Fibroblast of skin of right biceps (primary cell): ENCODE measurements at regions not wholly inside any gene's neighbourhood (a gene's known extent, or its start where the extent isn't known, plus 50 kb on each side); places are given as distances from the start of the nearest gene placed in this dataset.

Experiments
- DNase-seq: peaks from one replicate; pipeline ENCODE4 v3.0.0-alpha.2; 2013

DNA sequence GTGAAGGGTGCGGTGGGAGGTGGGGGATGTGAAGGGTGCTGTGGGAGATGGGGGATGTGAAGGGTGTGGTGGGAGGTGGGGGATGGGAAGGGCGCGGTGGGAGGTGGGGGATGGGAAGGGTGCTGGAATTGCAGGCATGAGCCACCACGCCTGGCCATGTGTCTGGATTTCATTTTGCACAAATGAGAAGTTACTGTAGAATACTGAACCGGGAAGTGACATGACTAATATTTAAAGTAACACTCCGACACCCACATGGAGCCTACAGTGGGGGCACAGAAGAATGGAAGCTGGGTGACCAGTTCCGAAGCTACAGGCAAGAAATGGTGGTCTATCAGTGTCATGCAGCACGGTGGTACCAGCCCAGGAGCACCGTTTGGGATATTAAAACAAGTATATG lies 69.9 kb upstream of the SPTLC1 start:
- no peak for DNase-seq

DNA sequence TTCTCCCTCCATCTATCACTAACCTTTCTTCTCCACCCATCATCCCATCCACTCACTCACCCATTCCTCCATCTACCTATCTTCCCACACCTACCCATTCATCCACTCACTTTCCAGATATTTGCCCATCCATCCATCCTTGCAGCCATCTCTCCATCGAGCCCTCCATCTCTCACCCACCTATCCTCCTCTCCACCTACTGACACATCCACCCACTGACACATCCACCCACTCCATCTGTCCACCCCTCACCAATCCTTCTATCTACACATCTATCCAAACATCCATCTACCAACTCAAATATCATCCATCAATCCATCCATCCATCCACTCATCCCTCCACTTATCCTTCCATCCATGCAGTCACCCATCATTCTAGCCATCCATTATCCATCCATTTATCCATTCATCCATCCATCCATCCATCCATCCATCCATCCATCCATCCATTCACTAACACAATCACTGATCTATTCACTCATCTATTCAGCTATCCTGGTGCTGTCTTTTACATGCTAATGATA lies 68.9 kb upstream of the SPTLC1 start:
- no peak for DNase-seq

DNA sequence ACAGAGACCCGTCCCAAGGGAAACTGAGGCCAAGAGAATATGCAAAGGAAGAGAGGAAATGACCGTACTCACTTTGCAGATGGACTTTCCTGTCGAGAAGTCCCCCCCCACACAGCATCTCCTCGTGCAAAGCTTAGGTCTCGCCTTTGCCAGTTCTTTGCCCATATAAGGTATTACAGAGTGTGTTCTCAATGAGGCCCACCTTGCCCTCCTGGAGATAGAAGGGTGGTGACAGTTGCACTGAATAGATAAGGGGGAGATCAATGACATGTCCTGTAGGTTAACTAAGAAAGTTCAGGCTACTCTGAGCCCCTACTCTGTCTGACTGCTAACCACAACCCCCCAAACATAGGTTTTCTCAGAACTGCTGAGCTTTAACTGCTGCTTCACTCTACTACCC lies 68.2 kb upstream of the SPTLC1 start:
- DNase-seq = no peak

DNA sequence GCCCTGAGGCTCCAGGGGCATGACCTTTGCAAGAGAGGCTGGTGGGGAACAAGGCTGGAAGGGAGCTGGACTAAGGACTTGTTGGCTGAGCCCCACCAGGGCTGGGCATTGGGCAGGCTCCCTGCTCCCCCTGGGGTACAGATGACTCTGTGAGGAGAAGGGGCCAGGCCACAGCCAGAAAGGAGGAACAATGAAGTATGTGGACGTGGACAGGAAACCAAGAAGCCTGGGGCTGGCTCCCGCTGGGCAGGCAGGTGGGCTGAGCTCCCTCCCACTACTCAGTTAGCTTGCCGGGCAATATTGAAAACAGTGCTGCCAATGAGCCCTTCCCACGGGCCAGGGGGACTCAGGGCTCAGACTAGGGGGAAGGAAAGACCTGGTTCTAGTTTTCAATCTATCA lies 66.1 kb upstream of the SPTLC1 start:
- no peak for DNase-seq

- DNase-seq = peak; percentile 85
These were observed 65.5 kb upstream of the SPTLC1 start for GRCh38 chr9:92180669-92181181.

- DNase-seq = no peak
These were observed 64.8 kb upstream of the SPTLC1 start for GRCh38 chr9:92180002-92180400.

DNA sequence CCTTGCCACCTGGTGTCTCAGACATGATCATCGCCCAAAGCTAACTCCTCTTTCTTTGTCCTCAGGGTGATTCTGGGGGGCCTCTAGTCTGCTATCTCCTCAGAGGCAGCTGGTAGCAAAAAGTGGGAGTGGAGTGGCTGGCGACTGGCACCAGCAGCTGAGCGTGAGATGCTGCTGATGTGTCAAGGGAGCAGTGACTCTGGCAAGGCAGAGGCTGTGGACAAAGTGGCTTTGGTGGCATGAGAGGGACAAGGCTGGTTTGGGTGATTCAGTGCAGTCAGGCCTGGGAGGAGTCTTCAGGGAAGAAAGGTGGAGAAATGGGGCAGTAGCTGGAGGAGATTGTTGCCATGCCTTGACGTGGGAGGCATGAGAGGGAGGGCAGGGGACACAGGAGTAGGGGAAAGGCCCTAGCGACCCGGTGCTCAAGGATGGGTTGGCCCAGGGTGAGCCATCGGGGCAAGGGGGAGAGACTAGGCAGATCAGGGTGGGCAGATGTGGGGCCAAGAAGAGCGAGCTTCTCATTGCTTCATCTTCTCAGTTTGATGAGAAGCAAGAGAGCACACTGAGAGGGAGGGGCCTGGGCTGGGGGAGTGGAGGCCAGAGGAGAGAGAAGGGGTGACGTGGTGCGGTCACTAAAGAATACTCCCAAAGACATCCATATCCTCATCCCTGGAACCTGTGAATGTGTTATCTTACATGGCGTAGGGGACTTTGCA lies 64.2 kb upstream of the SPTLC1 start:
- DNase-seq = no peak

DNA sequence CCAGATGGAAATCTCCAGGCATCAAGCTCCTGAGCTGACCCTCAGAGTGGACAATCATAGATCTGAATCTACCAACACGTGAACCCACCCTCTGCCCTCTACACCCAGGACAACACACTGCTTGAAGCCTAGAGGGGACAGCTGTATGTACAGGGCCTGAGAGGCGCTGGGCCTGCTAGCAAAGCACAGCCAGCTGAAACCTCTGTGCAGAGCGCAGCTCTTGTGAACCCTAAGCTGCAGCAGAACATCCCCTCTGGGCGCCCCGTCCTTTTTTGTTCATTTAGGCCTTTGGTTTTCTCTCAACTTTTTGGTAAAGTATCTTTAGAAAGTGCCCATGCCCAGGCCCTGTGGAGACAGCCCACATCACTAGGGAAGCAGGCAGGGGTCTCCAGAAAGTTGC lies 62.4 kb upstream of the SPTLC1 start:
- DNase-seq = no peak

DNA sequence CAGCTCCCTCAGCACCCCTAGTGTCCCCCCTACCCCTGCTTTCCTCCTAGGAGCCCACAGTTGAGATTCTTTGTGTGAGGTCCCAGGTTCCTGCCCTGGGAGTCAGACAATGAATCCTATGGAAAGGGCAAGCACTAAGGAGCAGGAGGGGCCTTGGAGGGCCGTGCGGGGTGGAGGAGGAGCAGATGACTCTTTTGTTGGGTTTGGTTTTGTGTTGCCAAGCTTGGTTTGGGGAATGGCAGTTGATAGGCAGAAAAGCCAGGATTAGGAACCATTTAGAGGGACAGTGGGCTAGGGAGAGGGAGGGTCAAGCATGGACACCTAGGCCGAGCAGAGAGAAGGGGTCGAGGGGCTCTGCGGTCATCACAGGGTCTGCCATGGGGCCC lies 61.6 kb upstream of the SPTLC1 start:
- no peak for DNase-seq

DNA sequence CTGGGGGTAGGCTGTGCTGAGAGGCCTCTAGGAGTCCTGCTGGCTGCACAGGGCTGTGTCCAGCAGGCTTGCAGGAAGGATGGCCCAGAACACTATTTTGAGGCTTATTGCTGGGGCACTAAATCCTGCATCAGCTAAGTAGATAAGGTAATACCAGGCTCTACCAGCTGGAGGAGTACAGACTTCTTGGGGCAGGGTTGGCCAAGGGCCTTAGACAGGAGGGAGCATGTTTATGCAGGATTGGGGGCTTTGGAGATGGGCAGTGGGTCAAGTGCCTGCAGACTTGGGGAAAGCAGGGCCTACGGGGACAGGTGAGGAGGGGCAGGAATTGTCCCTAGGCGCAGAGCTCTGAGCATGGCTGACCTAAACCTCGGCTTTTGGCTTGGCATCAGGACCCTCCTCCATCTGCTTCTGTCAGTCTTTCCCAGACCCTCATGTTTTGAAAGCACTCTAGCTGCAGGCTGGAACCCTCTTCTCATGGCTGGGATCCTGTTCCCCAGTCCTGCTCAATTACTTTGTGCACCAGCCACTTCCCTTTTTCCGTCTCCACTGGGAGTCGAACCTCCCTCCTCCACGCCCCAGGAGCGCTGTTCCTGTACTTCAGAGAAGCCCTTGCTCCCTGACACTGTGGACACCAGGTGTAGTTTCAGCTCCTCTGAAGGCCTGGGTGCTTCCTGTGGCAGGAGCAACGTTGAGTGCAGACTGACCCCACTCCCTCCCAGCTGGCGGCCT lies 61.0 kb upstream of the SPTLC1 start:
- DNase-seq = no peak

GRCh38 chr9:92175441-92175840 lies 60.2 kb upstream of the SPTLC1 start:
- no peak for DNase-seq

- DNase-seq = no peak
These were observed 58.1 kb upstream of the SPTLC1 start for GRCh38 chr9:92173318-92173717.

DNA sequence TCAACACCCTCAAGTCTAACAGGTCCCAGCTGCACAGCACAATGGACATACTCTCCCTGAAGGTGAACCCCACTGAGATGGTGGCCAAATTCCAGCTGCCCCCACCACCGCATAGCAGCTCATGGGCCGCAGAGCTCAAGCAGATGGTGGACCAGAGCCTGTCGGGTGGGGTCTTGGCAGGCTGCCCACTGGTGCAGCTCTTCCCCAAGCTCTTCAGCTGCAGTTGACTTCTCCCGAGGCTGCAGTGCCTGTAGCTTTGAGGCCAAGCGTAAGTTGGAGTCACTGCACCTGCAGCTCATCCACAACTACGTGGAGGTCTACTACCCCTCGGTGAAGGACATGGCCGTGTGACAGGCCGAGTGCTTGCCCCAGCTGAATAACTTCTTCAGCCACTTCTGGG lies 56.6 kb upstream of the SPTLC1 start:
- no peak for DNase-seq

DNA sequence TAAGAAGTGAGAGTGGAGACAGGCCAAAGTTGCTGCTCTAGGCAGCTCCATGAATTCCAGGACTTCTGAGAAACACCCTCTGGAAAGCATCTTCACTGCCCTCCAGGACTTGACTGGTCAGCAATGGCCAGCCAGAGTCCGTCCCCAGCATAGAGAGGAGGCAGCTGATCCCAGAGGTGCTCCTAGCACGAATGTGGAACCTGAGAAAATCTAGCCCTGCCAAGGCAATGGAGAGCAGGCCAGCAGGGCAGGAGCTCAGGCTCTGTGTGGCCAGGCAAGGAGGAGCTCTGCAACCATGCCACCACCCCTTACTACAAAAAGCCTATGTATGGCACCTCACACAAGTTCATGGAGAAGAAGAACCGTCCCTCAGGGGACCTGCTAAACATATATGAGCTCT lies 56.1 kb upstream of the SPTLC1 start:
- no peak for DNase-seq

DNA sequence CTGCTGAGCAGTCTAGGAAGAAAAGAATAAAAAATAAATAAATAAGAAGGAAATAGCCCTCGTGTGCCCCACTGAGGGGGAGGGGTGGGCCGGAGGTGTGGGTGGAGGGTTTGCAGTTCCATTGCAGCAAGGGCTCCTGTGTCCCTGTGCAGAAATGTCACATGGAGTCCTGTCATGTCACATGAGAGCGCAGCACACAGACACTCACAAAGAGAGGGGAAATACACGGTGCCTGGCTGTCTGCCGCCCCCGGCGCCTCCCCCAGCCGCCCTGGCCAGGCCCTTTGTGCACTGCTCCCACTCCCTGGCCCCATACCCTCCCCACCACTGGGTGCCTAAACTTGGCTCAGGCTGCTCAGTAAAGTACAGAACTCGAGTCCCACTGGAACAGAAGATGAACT lies 55.6 kb upstream of the SPTLC1 start:
- no peak for DNase-seq

- no peak for DNase-seq
These were observed 50.3 kb upstream of the SPTLC1 start for GRCh38 chr9:92165484-92165883.
